Endothelial cell of umbilical vein (primary cell): ENCODE measurements at regions not wholly inside any gene's neighbourhood (a gene's known extent, or its start where the extent isn't known, plus 50 kb on each side); places are given as distances from the start of the nearest gene placed in this dataset.

Experiments
- BruUV-seq: library from RNA; stranded (reverse); fragments of 400-500 nt; replicated peaks from 2 replicates; lab custom pipeline; 2021; lab: Mats Ljungman, UMichigan
- CTCF ChIA-PET: fragments of 300-600, 350-600 bp; sonication (Branson Sonifier 250); formaldehyde crosslinking; loops from one replicate; lab custom pipeline; 2021; ENCODE audit warnings: antibody characterized with exemption, inconsistent platforms; lab: Charles Lee
- POLR2A ChIA-PET: fragments of 300-600, 350-600 bp; sonication (Branson Sonifier 250); formaldehyde crosslinking; loops from one replicate; lab custom pipeline; 2021; ENCODE audit warnings: antibody characterized with exemption, inconsistent platforms; lab: Charles Lee
- DNase-seq: peaks from one replicate; pipeline ENCODE4 v3.0.0-alpha.2; 2011; ENCODE audit warnings: low read depth, low spot score
- FAIRE-seq: peaks from 2 replicates; lab custom pipeline; 2011; peaks lifted over from hg19 to GRCh38; lab: Jason Lieb, UNC
- H2AFZ ChIP-seq: 2 replicates; pipeline ENCODE4 v1.6.0; 2012; ENCODE audit warnings: low read depth, low read length, control low read depth, inconsistent platforms
- H3K27ac ChIP-seq: 2 replicates; pipeline ENCODE4 v1.5.1; 2011; ENCODE audit warnings: low read depth, mild to moderate bottlenecking, control low read depth, low read length, moderate library complexity; ENCODE audit not compliant: insufficient read depth
- H3K27me3 ChIP-seq, 2 experiments: 2 replicates each; pipeline versions ENCODE4 v1.6.0 to v1.6.1; 2011; ENCODE audit warnings: low read length in 2 of 2, mixed read lengths in 1 of 2; ENCODE audit not compliant: control insufficient read depth in 2 of 2, insufficient read depth in 2 of 2
- H3K36me3 ChIP-seq, 2 experiments: 2 replicates in 1 of 2; 3 replicates in 1 of 2; pipeline ENCODE4 v1.5.1; 2011; ENCODE audit warnings: low read length in 2 of 2, mild to moderate bottlenecking in 1 of 2, moderate library complexity in 1 of 2; ENCODE audit not compliant: control insufficient read depth in 2 of 2, insufficient read depth in 2 of 2; ENCODE audit errors: extremely low read depth in 1 of 2
- H3K4me1 ChIP-seq: 3 replicates; pipeline ENCODE4 v1.5.1; 2011; ENCODE audit warnings: mild to moderate bottlenecking, low read length; ENCODE audit not compliant: control insufficient read depth, insufficient read depth; ENCODE audit errors: extremely low read depth
- H3K4me2 ChIP-seq: 2 replicates; pipeline ENCODE4 v1.6.1; 2011; ENCODE audit warnings: low read length, control low read depth, mixed read lengths; ENCODE audit not compliant: insufficient read depth
- H3K4me3 ChIP-seq, 3 experiments: fragments of 200-600 bp in 1 of 3; sonication (generic), shearing (Covaris generic) in 1 of 3; replicated peaks in 1 of 3; 2 replicates each; pipeline ENCODE4 v1.5.1; 2011 to 2016; ENCODE audit warnings: control low read depth in 3 of 3, low read length in 3 of 3, mild to moderate bottlenecking in 2 of 3, inconsistent platforms in 1 of 3, low read depth in 1 of 3, moderate library complexity in 1 of 3; ENCODE audit not compliant: insufficient read depth in 1 of 3
- H3K79me2 ChIP-seq: 2 replicates; pipeline ENCODE4 v1.6.0; 2012; ENCODE audit warnings: low read length, inconsistent platforms; ENCODE audit not compliant: control insufficient read depth, insufficient read depth
- H3K9ac ChIP-seq: replicated peaks from 2 replicates; pipeline ENCODE3; 2011; ENCODE audit warnings: low read length, control low read depth; ENCODE audit not compliant: insufficient read depth; ENCODE audit errors: extremely low read depth
- H3K9me1 ChIP-seq: replicated peaks from 3 replicates; pipeline ENCODE4 v1.6.0; 2011; ENCODE audit warnings: mild to moderate bottlenecking, low read length; ENCODE audit not compliant: control insufficient read depth, insufficient read depth; ENCODE audit errors: extremely low read depth
- H3K9me3 ChIP-seq: replicated peaks from 2 replicates; pipeline ENCODE4 v1.5.1; 2012; ENCODE audit warnings: low read length, inconsistent platforms; ENCODE audit not compliant: control insufficient read depth, insufficient read depth
- H4K20me1 ChIP-seq: replicated peaks from 2 replicates; pipeline ENCODE3; 2011; ENCODE audit warnings: mild to moderate bottlenecking, low read length; ENCODE audit not compliant: control insufficient read depth, insufficient read depth; ENCODE audit errors: extremely low read depth
- EZH2 ChIP-seq: IDR thresholded peaks from 2 replicates; pipeline ENCODE4 v1.6.1; 2012; ENCODE audit warnings: borderline replicate concordance, low read depth, mild to moderate bottlenecking, moderate library complexity, low read length, inconsistent platforms; ENCODE audit not compliant: severe bottlenecking
- FOS ChIP-seq: IDR thresholded peaks from 2 replicates; pipeline ENCODE4 v1.6.1; 2011; ENCODE audit warnings: mild to moderate bottlenecking, low read length, moderate library complexity, borderline replicate concordance; ENCODE audit not compliant: insufficient read depth
- GATA2 ChIP-seq: IDR thresholded peaks from 2 replicates; pipeline ENCODE4 v1.7.0; 2011; ENCODE audit warnings: low read depth, mild to moderate bottlenecking, moderate library complexity, mixed read lengths, low read length; ENCODE audit not compliant: insufficient read length, insufficient read depth
- JUN ChIP-seq: IDR thresholded peaks from 2 replicates; pipeline ENCODE4 v1.6.1; 2011; ENCODE audit warnings: borderline replicate concordance, low read depth; ENCODE audit not compliant: insufficient read length, insufficient read depth
- MYC ChIP-seq: IDR thresholded peaks from one replicate; pipeline ENCODE4 v1.6.1; 2011; ENCODE audit warnings: mild to moderate bottlenecking, low read depth, low read length
- POLR2A ChIP-seq: IDR thresholded peaks from 2 replicates; pipeline ENCODE4 v1.6.1; 2012; ENCODE audit warnings: low read depth, mild to moderate bottlenecking, control low read depth, low read length
- POLR2AphosphoS5 ChIP-seq: IDR thresholded peaks from 2 replicates; pipeline ENCODE4 v1.6.1; 2012; ENCODE audit warnings: low read depth, mild to moderate bottlenecking, control low read depth, low read length, moderate library complexity; ENCODE audit not compliant: insufficient read depth
- dilution Hi-C: fragments of 300-500 bp; cut with MboI; formaldehyde crosslinking; loops from one replicate; pipeline ENCODE4 v1.15.0; 2019; ENCODE audit warnings: low sequenced_read_pairs; ENCODE audit not compliant: extremely low pct_ligation_motif_present
- intact Hi-C: fragments of 100-400 bp; cut with micrococcal nuclease; formaldehyde crosslinking; loops from one replicate; pipeline ENCODE4 v1.10.0; 2022
- TF ChIP-seq, protein P1 (sequence below): IDR thresholded peaks from 2 replicates; pipeline ENCODE4 v1.6.1; 2011; ENCODE audit not compliant: insufficient read depth, insufficient read length
- TF ChIP-seq, protein P2 (sequence below), 2 donors: IDR thresholded peaks; 1 replicate in 1 of 2; 2 replicates in 1 of 2; pipeline ENCODE4 v1.5.1; 2011; ENCODE audit warnings: low read length in 2 of 2, mild to moderate bottlenecking in 2 of 2, moderate library complexity in 2 of 2, control low read depth in 1 of 2, inconsistent platforms in 1 of 2, low read depth in 1 of 2; ENCODE audit not compliant: insufficient read depth in 1 of 2; ENCODE audit errors: extremely low read depth in 1 of 2

DNA sequence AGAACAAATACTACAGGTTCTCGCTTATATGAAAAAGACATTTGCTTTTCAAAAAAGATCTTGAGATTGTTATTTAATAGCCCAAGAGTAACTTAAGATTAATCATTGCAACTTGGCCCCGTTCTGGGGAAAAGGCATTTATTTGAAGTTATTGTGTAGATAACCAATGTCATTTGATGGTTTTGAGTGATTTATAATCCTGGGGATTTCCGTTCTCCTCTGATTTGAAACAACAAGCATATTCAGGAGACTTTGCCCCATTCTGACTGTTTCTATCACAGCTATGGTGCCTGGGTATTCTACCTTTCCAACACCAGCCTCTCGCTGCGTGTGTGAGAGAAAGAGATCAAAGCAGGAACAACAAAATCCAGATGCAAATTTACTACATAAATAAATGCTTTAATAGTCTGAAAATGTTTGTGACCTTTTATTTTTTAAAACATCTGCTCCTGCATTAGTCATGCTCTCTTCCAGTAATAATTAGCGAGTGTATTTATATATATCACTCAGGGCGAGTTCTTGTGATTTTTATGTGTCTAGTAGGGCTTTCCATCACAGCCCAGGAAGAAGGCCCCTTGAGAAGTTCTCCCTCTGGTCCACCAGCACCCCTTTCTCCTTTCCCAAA is 197.9 kb upstream of the FOXQ1 start:
- Histone ChIP-seq H3K4me2 (no peak overlapping the region), H4K20me1 (no peaks in the 10 kb centered on the region), H3K27ac (no peak overlapping the region), H2AFZ (no peak overlapping the region), H3K9me3 (no peaks in the 10 kb centered on the region), H3K4me1 (no peaks in the 10 kb centered on the region), H3K9me1 (no peaks in the 10 kb centered on the region), H3K4me3 (no peak overlapping the region), H3K79me2 (no peaks in the 10 kb centered on the region), H3K27me3 (no peaks in the 10 kb centered on the region), H3K36me3 (no peaks in the 10 kb centered on the region), H3K9ac (no peak overlapping the region)
- TF ChIP-seq, protein P1, sequence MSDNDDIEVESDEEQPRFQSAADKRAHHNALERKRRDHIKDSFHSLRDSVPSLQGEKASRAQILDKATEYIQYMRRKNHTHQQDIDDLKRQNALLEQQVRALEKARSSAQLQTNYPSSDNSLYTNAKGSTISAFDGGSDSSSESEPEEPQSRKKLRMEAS = no peak
- no peak for DNase-seq
- ChIA-PET POLR2A (no interaction called here), CTCF (no interaction called here)
- no TSS peak for BruUV-seq
- intact Hi-C loops = no loop called here
- dilution Hi-C loops = no loop called here
- FAIRE-seq = no peak

DNA sequence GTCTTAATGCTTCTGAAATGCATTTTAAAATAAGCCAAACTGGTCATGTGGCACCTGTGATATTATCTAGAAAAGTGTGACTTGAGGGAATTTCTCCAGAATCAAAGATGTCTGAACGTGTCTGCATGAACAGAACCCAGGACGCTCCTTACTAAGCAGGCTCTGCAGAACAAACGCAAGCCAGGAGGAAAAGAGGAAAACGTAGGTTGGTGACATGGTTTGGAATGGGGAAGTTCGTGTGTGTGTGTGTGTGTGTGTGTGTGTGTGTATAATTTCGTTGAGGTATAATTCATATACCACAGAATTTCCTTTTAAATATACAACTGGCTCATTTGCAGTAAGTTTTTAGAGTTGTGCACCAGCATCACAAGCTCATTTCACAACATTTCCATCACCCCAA is 200.5 kb upstream of the FOXQ1 start:
- Histone ChIP-seq H3K27me3 (no peaks in the 10 kb centered on the region), H3K4me1 (no peaks in the 10 kb centered on the region), H3K36me3 (no peaks in the 10 kb centered on the region), H3K79me2 (no peaks in the 10 kb centered on the region), H4K20me1 (no peaks in the 10 kb centered on the region), H3K27ac (no peak overlapping the region), H3K4me3 (no peak overlapping the region), H3K9me1 (no peaks in the 10 kb centered on the region), H3K4me2 (no peak overlapping the region), H3K9me3 (no peaks in the 10 kb centered on the region), H2AFZ (no peak overlapping the region), H3K9ac (no peak overlapping the region)
- ChIA-PET CTCF (no interaction called here), POLR2A (no interaction called here)
- no peak for DNase-seq
- BruUV-seq = no TSS peak
- no peak for FAIRE-seq
- TF ChIP-seq GATA2 (no peak), MYC (no peak), EZH2 (no peak), POLR2A (no peak), POLR2AphosphoS5 (no peak), JUN (no peak), FOS (no peak)
- TF ChIP-seq, protein P2, sequence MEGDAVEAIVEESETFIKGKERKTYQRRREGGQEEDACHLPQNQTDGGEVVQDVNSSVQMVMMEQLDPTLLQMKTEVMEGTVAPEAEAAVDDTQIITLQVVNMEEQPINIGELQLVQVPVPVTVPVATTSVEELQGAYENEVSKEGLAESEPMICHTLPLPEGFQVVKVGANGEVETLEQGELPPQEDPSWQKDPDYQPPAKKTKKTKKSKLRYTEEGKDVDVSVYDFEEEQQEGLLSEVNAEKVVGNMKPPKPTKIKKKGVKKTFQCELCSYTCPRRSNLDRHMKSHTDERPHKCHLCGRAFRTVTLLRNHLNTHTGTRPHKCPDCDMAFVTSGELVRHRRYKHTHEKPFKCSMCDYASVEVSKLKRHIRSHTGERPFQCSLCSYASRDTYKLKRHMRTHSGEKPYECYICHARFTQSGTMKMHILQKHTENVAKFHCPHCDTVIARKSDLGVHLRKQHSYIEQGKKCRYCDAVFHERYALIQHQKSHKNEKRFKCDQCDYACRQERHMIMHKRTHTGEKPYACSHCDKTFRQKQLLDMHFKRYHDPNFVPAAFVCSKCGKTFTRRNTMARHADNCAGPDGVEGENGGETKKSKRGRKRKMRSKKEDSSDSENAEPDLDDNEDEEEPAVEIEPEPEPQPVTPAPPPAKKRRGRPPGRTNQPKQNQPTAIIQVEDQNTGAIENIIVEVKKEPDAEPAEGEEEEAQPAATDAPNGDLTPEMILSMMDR (IDR thresholded peaks at IDR 0.05; ENCODE audit: extremely low read depth in 1 of 2, insufficient read depth in 1 of 2, low read depth in 1 of 2, low read length in 2 of 2) = no peak
- TF ChIP-seq, protein P1 = no peak
- dilution Hi-C loops (no loop called here), intact Hi-C loops (no loop called here)
